HepG2 (cell line): ENCODE measurements at regions not wholly inside any gene's neighbourhood (a gene's known extent, or its start where the extent isn't known, plus 50 kb on each side); places are given as distances from the start of the nearest gene placed in this dataset.

ENCODE experiments used
- POLR2A ChIP-seq, 2 experiments: IDR thresholded peaks; 2 replicates each; pipeline ENCODE4 v1.6.1; 2011; ENCODE audit warnings: low read depth in 2 of 2, low read length in 2 of 2, mild to moderate bottlenecking in 1 of 2, moderate library complexity in 1 of 2; ENCODE audit not compliant: insufficient read depth in 1 of 2
- RAD51 ChIP-seq: fragments of 450-650 bp; IDR thresholded peaks from 2 replicates; pipeline ENCODE4 v1.6.1; 2016; ENCODE audit warnings: borderline replicate concordance
- ZNF10 ChIP-seq: sonication (generic); formaldehyde crosslinking; IDR thresholded peaks from 2 replicates; pipeline ENCODE4 v1.4.0; 2020; ENCODE audit warnings: mild to moderate bottlenecking, low read depth, missing genetic modification reagents, borderline replicate concordance

GRCh38 chr11:24068197-24068596 lies 428.7 kb upstream of the LUZP2 start:
- no peak for TF ChIP-seq RAD51
- TF ChIP-seq ZNF10 (CRISPR knock-in tag): no peak
- TF ChIP-seq POLR2A (IDR thresholded peaks at IDR 0.05; ENCODE audit: insufficient read depth in 1 of 2, low read depth in 2 of 2, low read length in 2 of 2): no peak
